22Rv1 (cell line): ENCODE measurements at regions not wholly inside any gene's neighbourhood (a gene's known extent, or its start where the extent isn't known, plus 50 kb on each side); places are given as distances from the start of the nearest gene placed in this dataset.
A peak's percentile ranks its signal among the peaks of the same experiment; 100 is the strongest.

Experiments
- H3K27ac ChIP-seq: fragments of 450-650 bp; 2 replicates; pipeline ENCODE4 v1.5.1; 2017
- ZFX ChIP-seq: fragments of 450-650 bp; IDR thresholded peaks from 2 replicates; pipeline ENCODE4 v1.6.1; 2017; ENCODE audit warnings: antibody characterized with exemption, borderline replicate concordance
- TF ChIP-seq, protein P1 (sequence below): fragments of 450-650 bp; IDR thresholded peaks from 2 replicates; pipeline ENCODE4 v1.5.1; 2017; ENCODE audit warnings: mild to moderate bottlenecking

DNA sequence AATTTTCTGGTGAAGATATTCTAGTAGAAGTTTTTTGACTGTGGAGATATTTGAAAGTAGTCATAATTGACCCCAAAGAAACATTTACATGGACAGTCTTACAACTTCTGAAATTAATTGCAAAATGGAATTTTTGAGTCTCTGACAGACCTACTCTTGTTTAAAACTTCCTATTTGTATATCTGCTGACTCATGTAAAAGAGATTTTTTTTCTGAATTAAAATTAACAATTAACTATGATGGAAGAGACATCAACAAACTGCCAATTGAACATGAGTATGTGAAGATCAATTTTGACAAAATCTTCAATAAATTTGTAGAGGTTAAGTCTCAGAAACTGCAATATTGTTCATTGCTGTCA is 108.5 kb upstream of the MAX start:
- no peak for TF ChIP-seq ZFX
- TF ChIP-seq, protein P1, sequence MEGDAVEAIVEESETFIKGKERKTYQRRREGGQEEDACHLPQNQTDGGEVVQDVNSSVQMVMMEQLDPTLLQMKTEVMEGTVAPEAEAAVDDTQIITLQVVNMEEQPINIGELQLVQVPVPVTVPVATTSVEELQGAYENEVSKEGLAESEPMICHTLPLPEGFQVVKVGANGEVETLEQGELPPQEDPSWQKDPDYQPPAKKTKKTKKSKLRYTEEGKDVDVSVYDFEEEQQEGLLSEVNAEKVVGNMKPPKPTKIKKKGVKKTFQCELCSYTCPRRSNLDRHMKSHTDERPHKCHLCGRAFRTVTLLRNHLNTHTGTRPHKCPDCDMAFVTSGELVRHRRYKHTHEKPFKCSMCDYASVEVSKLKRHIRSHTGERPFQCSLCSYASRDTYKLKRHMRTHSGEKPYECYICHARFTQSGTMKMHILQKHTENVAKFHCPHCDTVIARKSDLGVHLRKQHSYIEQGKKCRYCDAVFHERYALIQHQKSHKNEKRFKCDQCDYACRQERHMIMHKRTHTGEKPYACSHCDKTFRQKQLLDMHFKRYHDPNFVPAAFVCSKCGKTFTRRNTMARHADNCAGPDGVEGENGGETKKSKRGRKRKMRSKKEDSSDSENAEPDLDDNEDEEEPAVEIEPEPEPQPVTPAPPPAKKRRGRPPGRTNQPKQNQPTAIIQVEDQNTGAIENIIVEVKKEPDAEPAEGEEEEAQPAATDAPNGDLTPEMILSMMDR, result no peak
- H3K27ac ChIP-seq, result no peak overlapping the region

DNA sequence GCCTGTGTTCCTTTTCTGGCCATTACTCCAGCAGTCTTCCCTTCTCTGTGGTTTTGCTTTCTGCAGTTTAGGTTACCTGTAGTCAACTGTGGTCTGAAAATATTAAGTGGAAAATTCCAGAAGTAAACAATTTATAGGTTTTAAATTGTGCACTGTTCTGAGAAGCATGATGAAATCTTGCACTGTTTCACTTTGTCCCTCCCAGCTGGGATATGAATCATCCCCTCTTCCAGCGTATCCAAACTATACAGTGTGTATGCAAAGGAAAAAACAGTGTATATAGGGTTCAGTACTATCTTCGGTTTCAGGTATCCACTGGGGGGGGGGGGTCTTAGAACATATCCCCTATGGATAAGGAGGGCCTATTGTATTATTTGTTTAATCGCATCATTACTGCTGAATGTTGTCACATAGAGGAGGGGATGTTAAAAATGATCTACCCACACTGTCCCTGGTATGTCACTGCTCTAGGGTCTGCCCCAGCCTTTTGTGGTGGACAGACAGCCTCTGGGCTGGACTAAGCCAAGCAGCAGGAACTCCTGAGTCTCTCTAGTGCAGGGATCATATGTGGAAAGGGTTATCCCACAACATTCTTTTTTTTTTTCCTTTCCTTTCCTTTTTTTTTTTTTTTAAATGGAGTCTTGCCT is 109.1 kb upstream of the MAX start:
- TF ChIP-seq, protein P1, result no peak
- no peak for TF ChIP-seq ZFX
- no peak overlapping the region for H3K27ac ChIP-seq

- H3K27ac ChIP-seq, result no peak overlapping the region
- no peak for TF ChIP-seq ZFX
Measured at GRCh38 chr14:65213316-65213715, 111.0 kb upstream of the MAX start.

- no peak for TF ChIP-seq ZFX
- TF ChIP-seq, protein P1, result no peak
- H3K27ac ChIP-seq, result no peak overlapping the region
Measured at GRCh38 chr14:65214741-65215140, 112.4 kb upstream of the MAX start.

DNA sequence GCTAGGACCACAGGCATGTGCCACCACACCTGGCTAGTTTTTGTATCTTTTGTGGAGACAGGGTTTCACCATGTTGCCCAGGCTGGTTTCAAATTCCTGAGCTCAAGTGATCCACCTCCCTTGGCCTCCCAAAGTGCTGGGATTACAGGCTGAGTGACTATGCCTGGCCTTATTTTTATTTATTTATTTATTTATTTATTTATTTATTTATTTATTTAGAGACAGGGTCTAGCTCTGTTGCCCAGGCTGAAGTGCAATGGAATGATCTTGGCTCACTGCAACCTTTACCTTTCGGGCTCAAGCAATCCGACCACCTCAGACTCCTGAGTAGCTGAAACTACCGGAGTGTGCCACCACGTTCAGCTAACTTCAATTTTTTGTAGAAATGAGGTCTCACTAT is 117.0 kb upstream of the MAX start:
- TF ChIP-seq, protein P1, result no peak
- TF ChIP-seq ZFX, result no peak
- H3K27ac ChIP-seq, result no peak overlapping the region

DNA sequence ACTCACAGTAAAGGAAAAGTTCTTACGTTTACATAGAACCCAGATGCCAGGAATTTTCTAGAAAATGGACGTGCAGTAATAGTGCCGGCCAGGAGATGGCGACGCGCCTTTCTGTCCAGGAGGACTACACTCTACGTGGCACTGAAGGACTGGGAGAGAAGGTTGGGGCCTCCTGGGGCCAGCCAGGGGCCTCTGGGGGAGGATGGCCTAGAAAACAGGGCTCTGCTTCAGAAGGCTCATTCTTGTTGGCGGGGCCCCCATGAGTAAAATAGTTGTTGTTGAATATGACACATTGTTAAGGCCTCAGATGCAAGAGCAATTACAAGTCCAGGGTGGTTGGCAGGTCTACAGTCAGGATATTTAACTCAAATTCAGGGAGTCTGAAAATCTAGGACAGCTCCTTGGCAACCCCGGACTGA is 120.1 kb upstream of the MAX start:
- H3K27ac ChIP-seq, result no peak overlapping the region
- no peak for TF ChIP-seq ZFX
- TF ChIP-seq, protein P1, result peak; percentile 94

DNA sequence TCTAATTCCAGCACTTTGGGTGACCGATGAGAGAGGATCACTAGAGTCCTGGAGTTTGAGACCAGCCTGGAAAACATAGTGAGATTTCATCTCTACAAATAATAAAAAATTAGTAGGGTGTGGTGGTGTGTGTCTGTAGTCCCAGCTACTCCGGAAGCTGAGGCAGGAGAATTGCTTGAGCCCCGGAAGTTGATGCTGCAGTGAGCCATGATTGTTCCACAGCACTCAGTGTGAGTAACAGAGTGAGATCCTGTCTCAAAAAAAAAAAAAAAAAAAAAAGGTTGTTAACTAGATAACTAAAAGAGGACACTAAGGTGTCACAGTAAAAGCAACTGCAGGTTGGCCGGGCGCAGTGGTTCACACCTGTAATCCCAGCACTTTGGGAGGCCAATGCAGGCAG is 121.3 kb upstream of the MAX start:
- no peak overlapping the region for H3K27ac ChIP-seq
- TF ChIP-seq ZFX, result no peak
- TF ChIP-seq, protein P1, result no peak

GRCh38 chr14:65224799-65225198 is 122.5 kb upstream of the MAX start:
- no peak overlapping the region for H3K27ac ChIP-seq
- TF ChIP-seq, protein P1, result no peak
- no peak for TF ChIP-seq ZFX
